ENCODE measurements at regions not wholly inside any gene's neighbourhood (a gene's known extent, or its start where the extent isn't known, plus 50 kb on each side); places are given as distances from the start of the nearest gene placed in this dataset.

DNA sequence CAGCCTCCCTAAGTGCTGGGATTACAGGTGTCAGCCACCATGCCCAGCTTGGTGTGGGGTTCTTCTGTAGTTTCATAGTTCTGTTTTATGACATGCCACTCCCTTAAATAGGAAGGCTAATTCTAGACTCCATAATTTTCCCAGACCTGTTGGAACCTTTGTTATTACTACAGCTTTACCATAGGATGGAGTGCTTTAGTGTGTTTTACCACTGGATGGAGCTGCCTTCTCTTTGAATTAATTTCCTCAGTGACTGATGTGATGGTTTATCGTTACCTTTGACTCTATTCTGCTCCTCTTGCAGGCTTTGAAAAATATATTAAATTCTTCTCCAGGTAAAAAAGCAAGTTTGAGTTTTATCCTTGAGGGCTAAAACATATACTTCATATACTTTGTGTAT lies 84.6 kb upstream of the NEK7 start:
- TF ChIP-seq, protein P1, sequence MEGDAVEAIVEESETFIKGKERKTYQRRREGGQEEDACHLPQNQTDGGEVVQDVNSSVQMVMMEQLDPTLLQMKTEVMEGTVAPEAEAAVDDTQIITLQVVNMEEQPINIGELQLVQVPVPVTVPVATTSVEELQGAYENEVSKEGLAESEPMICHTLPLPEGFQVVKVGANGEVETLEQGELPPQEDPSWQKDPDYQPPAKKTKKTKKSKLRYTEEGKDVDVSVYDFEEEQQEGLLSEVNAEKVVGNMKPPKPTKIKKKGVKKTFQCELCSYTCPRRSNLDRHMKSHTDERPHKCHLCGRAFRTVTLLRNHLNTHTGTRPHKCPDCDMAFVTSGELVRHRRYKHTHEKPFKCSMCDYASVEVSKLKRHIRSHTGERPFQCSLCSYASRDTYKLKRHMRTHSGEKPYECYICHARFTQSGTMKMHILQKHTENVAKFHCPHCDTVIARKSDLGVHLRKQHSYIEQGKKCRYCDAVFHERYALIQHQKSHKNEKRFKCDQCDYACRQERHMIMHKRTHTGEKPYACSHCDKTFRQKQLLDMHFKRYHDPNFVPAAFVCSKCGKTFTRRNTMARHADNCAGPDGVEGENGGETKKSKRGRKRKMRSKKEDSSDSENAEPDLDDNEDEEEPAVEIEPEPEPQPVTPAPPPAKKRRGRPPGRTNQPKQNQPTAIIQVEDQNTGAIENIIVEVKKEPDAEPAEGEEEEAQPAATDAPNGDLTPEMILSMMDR (IDR thresholded peaks at IDR 0.05) = no peak
- no peak for TF ChIP-seq POLR2A (IDR thresholded peaks at IDR 0.05)
- no peak for TF ChIP-seq EP300 (IDR thresholded peaks at IDR 0.05)
